Body of pancreas (tissue), 4 donors: ENCODE measurements at regions not wholly inside any gene's neighbourhood (a gene's known extent, or its start where the extent isn't known, plus 50 kb on each side); places are given as distances from the start of the nearest gene placed in this dataset.

Source experiments
- POLR2A ChIP-seq, 3 donors: fragments of 450-650 bp; IDR thresholded peaks; one replicate each; pipeline ENCODE4 v1.6.1; 2016; ENCODE audit warnings: antibody characterized with exemption in 3 of 3, mild to moderate bottlenecking in 2 of 3
- TF ChIP-seq, protein P1 (sequence below), 7 experiments: fragments of 450-650 bp in 4 of 7; fragments of 200-600 bp in 3 of 7; sonication (generic) in 3 of 7; IDR thresholded peaks; one replicate each; pipeline ENCODE4 v1.5.1; 2016 to 2019; ENCODE audit warnings: antibody characterized with exemption in 7 of 7

DNA sequence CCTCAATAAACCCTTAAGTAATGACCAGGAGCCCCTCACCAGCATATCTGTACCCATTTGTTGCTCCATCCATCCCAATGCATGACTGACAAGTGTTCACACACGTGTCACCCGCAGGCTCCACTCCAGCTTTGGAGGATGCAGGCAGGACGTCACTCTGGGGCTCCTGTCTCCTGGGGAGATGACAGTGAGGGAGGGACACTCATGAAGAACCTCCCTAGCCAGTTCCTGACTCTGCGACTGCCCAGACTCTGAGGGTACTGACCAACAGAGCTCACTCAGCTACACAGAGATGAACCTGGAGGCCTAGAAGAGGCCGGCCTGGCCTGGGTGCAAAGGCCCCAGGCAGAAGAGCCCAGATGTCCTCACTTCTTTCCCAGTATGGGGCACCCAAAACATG lies 135.1 kb upstream of the RET start:
- TF ChIP-seq, protein P1, sequence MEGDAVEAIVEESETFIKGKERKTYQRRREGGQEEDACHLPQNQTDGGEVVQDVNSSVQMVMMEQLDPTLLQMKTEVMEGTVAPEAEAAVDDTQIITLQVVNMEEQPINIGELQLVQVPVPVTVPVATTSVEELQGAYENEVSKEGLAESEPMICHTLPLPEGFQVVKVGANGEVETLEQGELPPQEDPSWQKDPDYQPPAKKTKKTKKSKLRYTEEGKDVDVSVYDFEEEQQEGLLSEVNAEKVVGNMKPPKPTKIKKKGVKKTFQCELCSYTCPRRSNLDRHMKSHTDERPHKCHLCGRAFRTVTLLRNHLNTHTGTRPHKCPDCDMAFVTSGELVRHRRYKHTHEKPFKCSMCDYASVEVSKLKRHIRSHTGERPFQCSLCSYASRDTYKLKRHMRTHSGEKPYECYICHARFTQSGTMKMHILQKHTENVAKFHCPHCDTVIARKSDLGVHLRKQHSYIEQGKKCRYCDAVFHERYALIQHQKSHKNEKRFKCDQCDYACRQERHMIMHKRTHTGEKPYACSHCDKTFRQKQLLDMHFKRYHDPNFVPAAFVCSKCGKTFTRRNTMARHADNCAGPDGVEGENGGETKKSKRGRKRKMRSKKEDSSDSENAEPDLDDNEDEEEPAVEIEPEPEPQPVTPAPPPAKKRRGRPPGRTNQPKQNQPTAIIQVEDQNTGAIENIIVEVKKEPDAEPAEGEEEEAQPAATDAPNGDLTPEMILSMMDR (IDR thresholded peaks at IDR 0.05): no peak
- TF ChIP-seq POLR2A (IDR thresholded peaks at IDR 0.05): no peak
